Brain microvascular endothelial cell (primary cell): ENCODE measurements at regions not wholly inside any gene's neighbourhood (a gene's known extent, or its start where the extent isn't known, plus 50 kb on each side); places are given as distances from the start of the nearest gene placed in this dataset.

Experiments
- DNase-seq: peaks from one replicate; pipeline ENCODE4 v3.0.0-alpha.2; 2020
- H3K27ac ChIP-seq: fragments of 250-450 bp; sonication (Bioruptor Pico); 2 replicates; pipeline ENCODE4 v1.5.1; 2020; ENCODE audit warnings: mild to moderate bottlenecking, moderate library complexity
- H3K27me3 ChIP-seq: fragments of 250-450 bp; sonication (Bioruptor Pico); replicated peaks from 2 replicates; pipeline ENCODE4 v1.5.1; 2020; ENCODE audit warnings: mild to moderate bottlenecking
- H3K36me3 ChIP-seq: fragments of 250-450 bp; sonication (Bioruptor Pico); replicated peaks from 2 replicates; pipeline ENCODE4 v1.5.1; 2020; ENCODE audit warnings: mild to moderate bottlenecking
- H3K4me3 ChIP-seq: 2 replicates; pipeline ENCODE4 v1.5.1; 2011; ENCODE audit warnings: low read depth, mild to moderate bottlenecking, control low read depth, low read length, moderate library complexity
- CTCF ChIP-seq: IDR thresholded peaks from 2 replicates; pipeline ENCODE4 v1.5.1; 2011; ENCODE audit warnings: low read depth, mild to moderate bottlenecking, moderate library complexity, low read length, control low read depth, inconsistent platforms; ENCODE audit errors: missing control alignments
- in situ Hi-C: cut with HindIII; loops from 2 replicates; pipeline ENCODE4 v1.10.0; 2017; ENCODE audit warnings: low sequenced_read_pairs, low pct_ligation_motif_present

GRCh38 chr6:139713424-139713823 lies 339.0 kb upstream of the CITED2 start:
- in situ Hi-C loops, result no loop called here
- no peak overlapping the region for H3K27ac ChIP-seq
- no peak for DNase-seq
- H3K4me3 ChIP-seq, result no peak overlapping the region
- TF ChIP-seq CTCF, result no peak
- H3K36me3 ChIP-seq, result no peaks in the 10 kb centered on the region
- no peaks in the 10 kb centered on the region for H3K27me3 ChIP-seq

GRCh38 chr6:139712830-139713229 lies 338.4 kb upstream of the CITED2 start:
- TF ChIP-seq CTCF, result no peak
- H3K27ac ChIP-seq, result no peak overlapping the region
- no peak overlapping the region for H3K4me3 ChIP-seq
- in situ Hi-C loops, result no loop called here
- no peaks in the 10 kb centered on the region for H3K27me3 ChIP-seq
- H3K36me3 ChIP-seq, result no peaks in the 10 kb centered on the region
- no peak for DNase-seq

- no peak overlapping the region for H3K4me3 ChIP-seq
- peak overlapping the region; percentile 65 for H3K27ac ChIP-seq
- in situ Hi-C loops, result no loop called here
Measured at GRCh38 chr6:139711804-139712585, 337.5 kb upstream of the CITED2 start.

GRCh38 chr6:139710556-139710955 lies 336.1 kb upstream of the CITED2 start:
- in situ Hi-C loops, result no loop called here
- no peak overlapping the region for H3K27ac ChIP-seq
- no peak for DNase-seq
- no peak overlapping the region for H3K4me3 ChIP-seq
- H3K27me3 ChIP-seq, result no peaks in the 10 kb centered on the region
- TF ChIP-seq CTCF, result no peak
- no peaks in the 10 kb centered on the region for H3K36me3 ChIP-seq

More at GRCh38 chr6:139711804-139712585, 337.5 kb upstream of the CITED2 start:
- H3K36me3 ChIP-seq, result no peaks in the 10 kb centered on the region
- no peak for TF ChIP-seq CTCF
- peak; percentile 43 for DNase-seq
- H3K27me3 ChIP-seq, result no peaks in the 10 kb centered on the region

- no peak for TF ChIP-seq CTCF
- Histone ChIP-seq H3K4me3 (no peak overlapping the region), H3K27ac (peak overlapping the region; percentile 70), H3K27me3 (no peaks in the 10 kb centered on the region), H3K36me3 (no peaks in the 10 kb centered on the region)
- peak; percentile 88 for DNase-seq
- in situ Hi-C loops, result no loop called here
Measured at GRCh38 chr6:139708337-139709199, 334.1 kb upstream of the CITED2 start.
